Liver (tissue), 8 donors: ENCODE measurements at regions not wholly inside any gene's neighbourhood (a gene's known extent, or its start where the extent isn't known, plus 50 kb on each side); places are given as distances from the start of the nearest gene placed in this dataset.

ENCODE experiments used
- DNase-seq: peaks from one replicate; pipeline ENCODE4 v3.0.0-alpha.2; 2017; ENCODE audit warnings: low spot score
- H3K27ac ChIP-seq, 2 donors: one replicate each; pipeline ENCODE4 v1.7.0; 2013; ENCODE audit warnings: inconsistent platforms in 2 of 2, low read length in 2 of 2, control low read depth in 1 of 2, low read depth in 1 of 2, mild to moderate bottlenecking in 1 of 2
- H3K27me3 ChIP-seq, 4 donors: one replicate each; pipeline versions ENCODE4 v1.6.1 to v1.7.0; 2013; ENCODE audit warnings: low read length in 3 of 4, inconsistent platforms in 1 of 4, mild to moderate bottlenecking in 1 of 4, moderate library complexity in 1 of 4; ENCODE audit not compliant: control insufficient read depth in 4 of 4, insufficient read depth in 4 of 4
- H3K36me3 ChIP-seq, 4 donors: one replicate each; pipeline versions ENCODE4 v1.6.1 to v1.7.0; 2013; ENCODE audit warnings: low read length in 3 of 4, mild to moderate bottlenecking in 3 of 4, low read depth in 1 of 4, moderate library complexity in 1 of 4; ENCODE audit not compliant: control insufficient read depth in 4 of 4, insufficient read depth in 3 of 4
- H3K4me1 ChIP-seq, 4 donors: one replicate each; pipeline versions ENCODE4 v1.6.1 to v1.7.0; 2013; ENCODE audit warnings: low read length in 3 of 4, mild to moderate bottlenecking in 3 of 4, moderate library complexity in 1 of 4; ENCODE audit not compliant: control insufficient read depth in 4 of 4, insufficient read depth in 4 of 4
- H3K4me3 ChIP-seq, 3 donors: one replicate each; pipeline versions ENCODE4 v1.6.1 to v1.7.0; 2013; ENCODE audit warnings: low read length in 3 of 3, control low read depth in 1 of 3, low read depth in 1 of 3, mild to moderate bottlenecking in 1 of 3
- H3K9ac ChIP-seq, 2 donors: one replicate each; pipeline ENCODE4 v1.7.0; 2013; ENCODE audit warnings: low read length in 2 of 2, mild to moderate bottlenecking in 2 of 2, moderate library complexity in 2 of 2, control low read depth in 1 of 2, low read depth in 1 of 2
- H3K9me3 ChIP-seq, 4 donors: one replicate each; pipeline versions ENCODE4 v1.6.1 to v1.7.0; 2013; ENCODE audit warnings: low read length in 3 of 4; ENCODE audit not compliant: control insufficient read depth in 4 of 4
- EGR1 ChIP-seq, 2 donors: IDR thresholded peaks; 2 replicates each; pipeline ENCODE4 v1.6.1; 2016 to 2018; ENCODE audit warnings: antibody characterized with exemption in 2 of 2, low read depth in 2 of 2
- FOXA1 ChIP-seq: IDR thresholded peaks from 2 replicates; pipeline ENCODE4 v1.6.1; 2016; ENCODE audit warnings: antibody characterized with exemption
- FOXA2 ChIP-seq: IDR thresholded peaks from 2 replicates; pipeline ENCODE4 v1.6.1; 2016; ENCODE audit warnings: antibody characterized with exemption
- GABPA ChIP-seq, 2 donors: IDR thresholded peaks in 1 of 2; conservative IDR thresholded peaks in 1 of 2; 2 replicates each; pipeline ENCODE4 v1.6.1; 2016; ENCODE audit warnings: antibody characterized with exemption in 2 of 2, mild to moderate bottlenecking in 1 of 2, moderate library complexity in 1 of 2
- HNF4A ChIP-seq, 2 donors: conservative IDR thresholded peaks; 2 replicates each; pipeline ENCODE4 v1.6.1; 2016; ENCODE audit warnings: antibody characterized with exemption in 2 of 2, mild to moderate bottlenecking in 2 of 2
- HNF4G ChIP-seq: IDR thresholded peaks from 2 replicates; pipeline ENCODE4 v1.6.1; 2016; ENCODE audit warnings: antibody characterized with exemption
- JUND ChIP-seq, 2 donors: IDR thresholded peaks; 2 replicates each; pipeline ENCODE4 v1.6.1; 2016; ENCODE audit warnings: antibody characterized with exemption in 2 of 2
- NR2F2 ChIP-seq: IDR thresholded peaks from 2 replicates; pipeline ENCODE4 v1.6.1; 2016; ENCODE audit warnings: antibody characterized with exemption
- RAD21 ChIP-seq, 2 donors: IDR thresholded peaks; 2 replicates each; pipeline ENCODE4 v1.6.1; 2016; ENCODE audit warnings: antibody characterized with exemption in 2 of 2, mild to moderate bottlenecking in 2 of 2
- RXRA ChIP-seq, 2 donors: IDR thresholded peaks; 2 replicates each; pipeline ENCODE4 v1.6.1; 2017 to 2018; ENCODE audit warnings: antibody characterized with exemption in 2 of 2, mild to moderate bottlenecking in 1 of 2
- SP1 ChIP-seq: IDR thresholded peaks from 2 replicates; pipeline ENCODE4 v1.6.1; 2018; ENCODE audit warnings: antibody characterized with exemption, mild to moderate bottlenecking
- TAF1 ChIP-seq: conservative IDR thresholded peaks from 2 replicates; pipeline ENCODE4 v1.6.1; 2016; ENCODE audit warnings: antibody characterized with exemption, mild to moderate bottlenecking
- YY1 ChIP-seq: IDR thresholded peaks from 2 replicates; pipeline ENCODE4 v1.6.1; 2016; ENCODE audit warnings: antibody characterized with exemption, mild to moderate bottlenecking
- WGBS: extraction: QIAGEN DNeasy Blood & Tissue Kit; methylation state at CpG from one replicate; pipeline ENCODE4 v1.1.7; 2013; 5-methylcytosine and 5-hydroxymethylcytosine counted together
- TF ChIP-seq, protein P1 (sequence below): IDR thresholded peaks from 2 replicates; pipeline ENCODE4 v1.6.1; 2016; ENCODE audit warnings: antibody characterized with exemption
- TF ChIP-seq, protein P2 (sequence below): IDR thresholded peaks from 2 replicates; pipeline ENCODE4 v1.6.1; 2016; ENCODE audit warnings: antibody characterized with exemption
- TF ChIP-seq, protein P3 (sequence below): fragments of 150-350 bp; IDR thresholded peaks from 2 replicates; pipeline ENCODE4 v1.5.1; 2017; ENCODE audit warnings: improper control_type of control experiment, low read depth, low read length; ENCODE audit not compliant: missing input control
- TF ChIP-seq, protein P4 (sequence below): IDR thresholded peaks from 2 replicates; pipeline ENCODE4 v1.6.1; 2016; ENCODE audit warnings: antibody characterized with exemption
- TF ChIP-seq, protein P5 (sequence below): IDR thresholded peaks from 2 replicates; pipeline ENCODE4 v1.6.1; 2016; ENCODE audit warnings: antibody characterized with exemption, mild to moderate bottlenecking
- donor health status: healthy.
- donor health status: healthy.
- donor health status: healthy.
- donor health status: healthy.
- donor health status: healthy.

DNA sequence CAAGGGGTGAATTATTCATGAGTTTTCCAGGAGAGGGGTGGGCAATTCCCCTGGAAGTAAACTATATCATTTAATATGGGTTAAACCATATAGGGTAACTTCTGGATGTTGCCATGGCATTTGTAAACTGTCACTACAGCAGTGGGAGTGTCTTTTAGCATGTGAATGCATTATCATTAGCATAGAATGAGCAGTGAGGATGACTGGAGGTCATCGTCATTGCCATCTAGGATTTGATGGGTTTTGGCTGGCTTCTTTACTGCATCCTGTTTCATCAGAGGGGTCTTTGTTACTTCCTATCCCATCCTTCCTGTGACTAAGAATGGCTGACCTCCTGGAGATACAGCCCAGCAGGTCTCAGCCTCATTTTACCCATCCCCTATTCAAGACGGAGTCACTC, 139.5 kb upstream of the PRKCQ start:
- Histone ChIP-seq H3K27me3 (peaks cover 0 to 7% (median 0%) of the 10 kb centered on the region in 4 donors), H3K4me1 (no peaks in the 10 kb centered on the region), H3K9me3 (no peaks in the 10 kb centered on the region), H3K9ac (no peak overlapping the region), H3K27ac (no peak overlapping the region), H3K4me3 (no peak overlapping the region), H3K36me3 (no peaks in the 10 kb centered on the region)
- WGBS: 84% methylated on average over 2 of the region's 2 CpGs
- TF ChIP-seq, protein P1, sequence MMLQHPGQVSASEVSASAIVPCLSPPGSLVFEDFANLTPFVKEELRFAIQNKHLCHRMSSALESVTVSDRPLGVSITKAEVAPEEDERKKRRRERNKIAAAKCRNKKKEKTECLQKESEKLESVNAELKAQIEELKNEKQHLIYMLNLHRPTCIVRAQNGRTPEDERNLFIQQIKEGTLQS: no peak
- TF ChIP-seq RXRA (IDR thresholded peaks at IDR 0.05): no peak
- TF ChIP-seq SP1: no peak
- TF ChIP-seq, protein P2, sequence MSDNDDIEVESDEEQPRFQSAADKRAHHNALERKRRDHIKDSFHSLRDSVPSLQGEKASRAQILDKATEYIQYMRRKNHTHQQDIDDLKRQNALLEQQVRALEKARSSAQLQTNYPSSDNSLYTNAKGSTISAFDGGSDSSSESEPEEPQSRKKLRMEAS: no peak
- TF ChIP-seq FOXA1: no peak
- no peak for TF ChIP-seq HNF4G
- TF ChIP-seq, protein P3, sequence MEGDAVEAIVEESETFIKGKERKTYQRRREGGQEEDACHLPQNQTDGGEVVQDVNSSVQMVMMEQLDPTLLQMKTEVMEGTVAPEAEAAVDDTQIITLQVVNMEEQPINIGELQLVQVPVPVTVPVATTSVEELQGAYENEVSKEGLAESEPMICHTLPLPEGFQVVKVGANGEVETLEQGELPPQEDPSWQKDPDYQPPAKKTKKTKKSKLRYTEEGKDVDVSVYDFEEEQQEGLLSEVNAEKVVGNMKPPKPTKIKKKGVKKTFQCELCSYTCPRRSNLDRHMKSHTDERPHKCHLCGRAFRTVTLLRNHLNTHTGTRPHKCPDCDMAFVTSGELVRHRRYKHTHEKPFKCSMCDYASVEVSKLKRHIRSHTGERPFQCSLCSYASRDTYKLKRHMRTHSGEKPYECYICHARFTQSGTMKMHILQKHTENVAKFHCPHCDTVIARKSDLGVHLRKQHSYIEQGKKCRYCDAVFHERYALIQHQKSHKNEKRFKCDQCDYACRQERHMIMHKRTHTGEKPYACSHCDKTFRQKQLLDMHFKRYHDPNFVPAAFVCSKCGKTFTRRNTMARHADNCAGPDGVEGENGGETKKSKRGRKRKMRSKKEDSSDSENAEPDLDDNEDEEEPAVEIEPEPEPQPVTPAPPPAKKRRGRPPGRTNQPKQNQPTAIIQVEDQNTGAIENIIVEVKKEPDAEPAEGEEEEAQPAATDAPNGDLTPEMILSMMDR: no peak
- TF ChIP-seq RAD21 (IDR thresholded peaks at IDR 0.05): no peak
- no peak for TF ChIP-seq JUND (IDR thresholded peaks at IDR 0.05)
- TF ChIP-seq, protein P4, sequence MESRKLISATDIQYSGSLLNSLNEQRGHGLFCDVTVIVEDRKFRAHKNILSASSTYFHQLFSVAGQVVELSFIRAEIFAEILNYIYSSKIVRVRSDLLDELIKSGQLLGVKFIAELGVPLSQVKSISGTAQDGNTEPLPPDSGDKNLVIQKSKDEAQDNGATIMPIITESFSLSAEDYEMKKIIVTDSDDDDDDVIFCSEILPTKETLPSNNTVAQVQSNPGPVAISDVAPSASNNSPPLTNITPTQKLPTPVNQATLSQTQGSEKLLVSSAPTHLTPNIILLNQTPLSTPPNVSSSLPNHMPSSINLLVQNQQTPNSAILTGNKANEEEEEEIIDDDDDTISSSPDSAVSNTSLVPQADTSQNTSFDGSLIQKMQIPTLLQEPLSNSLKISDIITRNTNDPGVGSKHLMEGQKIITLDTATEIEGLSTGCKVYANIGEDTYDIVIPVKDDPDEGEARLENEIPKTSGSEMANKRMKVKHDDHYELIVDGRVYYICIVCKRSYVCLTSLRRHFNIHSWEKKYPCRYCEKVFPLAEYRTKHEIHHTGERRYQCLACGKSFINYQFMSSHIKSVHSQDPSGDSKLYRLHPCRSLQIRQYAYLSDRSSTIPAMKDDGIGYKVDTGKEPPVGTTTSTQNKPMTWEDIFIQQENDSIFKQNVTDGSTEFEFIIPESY: no peak
- TF ChIP-seq YY1: no peak
- no peak for TF ChIP-seq EGR1 (IDR thresholded peaks at IDR 0.05; ENCODE audit: low read depth in 2 of 2)
- TF ChIP-seq FOXA2: no peak
- TF ChIP-seq NR2F2: no peak
- TF ChIP-seq TAF1: no peak
- no peak for DNase-seq

DNA sequence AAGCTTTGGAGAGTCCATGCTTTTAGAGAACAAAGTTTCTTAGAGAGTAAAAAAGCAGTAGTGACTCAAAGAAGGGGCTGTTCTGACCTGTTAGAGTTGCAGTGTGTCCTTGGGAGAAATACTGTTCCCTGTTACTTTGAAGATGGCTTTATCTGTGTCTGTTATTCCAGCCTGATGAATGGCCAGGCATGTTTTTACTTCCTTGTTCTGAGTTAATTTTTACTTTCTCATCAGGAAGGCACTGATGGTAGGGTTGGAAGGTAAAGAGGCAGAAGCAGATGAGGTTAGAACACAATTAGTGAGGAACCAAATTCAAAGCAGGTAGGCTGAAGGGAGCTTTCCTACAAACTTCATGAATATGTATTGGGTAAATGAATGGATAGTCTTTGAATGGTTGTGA, 138.5 kb upstream of the PRKCQ start:
- TF ChIP-seq, protein P4: no peak
- TF ChIP-seq SP1: no peak
- TF ChIP-seq RAD21 (IDR thresholded peaks at IDR 0.05): no peak
- TF ChIP-seq, protein P1: no peak
- no peak for TF ChIP-seq TAF1
- no peak for TF ChIP-seq HNF4A (conservative IDR thresholded peaks at IDR 0.05)
- TF ChIP-seq NR2F2: no peak
- TF ChIP-seq FOXA2: no peak
- TF ChIP-seq, protein P3: no peak
- TF ChIP-seq HNF4G: no peak
- TF ChIP-seq YY1: no peak
- no peak for TF ChIP-seq GABPA (IDR thresholded peaks at IDR 0.05 in 1 of 2, conservative IDR thresholded peaks at IDR 0.05 in 1 of 2)
- no peak for TF ChIP-seq EGR1 (IDR thresholded peaks at IDR 0.05; ENCODE audit: low read depth in 2 of 2)
- TF ChIP-seq, protein P5, sequence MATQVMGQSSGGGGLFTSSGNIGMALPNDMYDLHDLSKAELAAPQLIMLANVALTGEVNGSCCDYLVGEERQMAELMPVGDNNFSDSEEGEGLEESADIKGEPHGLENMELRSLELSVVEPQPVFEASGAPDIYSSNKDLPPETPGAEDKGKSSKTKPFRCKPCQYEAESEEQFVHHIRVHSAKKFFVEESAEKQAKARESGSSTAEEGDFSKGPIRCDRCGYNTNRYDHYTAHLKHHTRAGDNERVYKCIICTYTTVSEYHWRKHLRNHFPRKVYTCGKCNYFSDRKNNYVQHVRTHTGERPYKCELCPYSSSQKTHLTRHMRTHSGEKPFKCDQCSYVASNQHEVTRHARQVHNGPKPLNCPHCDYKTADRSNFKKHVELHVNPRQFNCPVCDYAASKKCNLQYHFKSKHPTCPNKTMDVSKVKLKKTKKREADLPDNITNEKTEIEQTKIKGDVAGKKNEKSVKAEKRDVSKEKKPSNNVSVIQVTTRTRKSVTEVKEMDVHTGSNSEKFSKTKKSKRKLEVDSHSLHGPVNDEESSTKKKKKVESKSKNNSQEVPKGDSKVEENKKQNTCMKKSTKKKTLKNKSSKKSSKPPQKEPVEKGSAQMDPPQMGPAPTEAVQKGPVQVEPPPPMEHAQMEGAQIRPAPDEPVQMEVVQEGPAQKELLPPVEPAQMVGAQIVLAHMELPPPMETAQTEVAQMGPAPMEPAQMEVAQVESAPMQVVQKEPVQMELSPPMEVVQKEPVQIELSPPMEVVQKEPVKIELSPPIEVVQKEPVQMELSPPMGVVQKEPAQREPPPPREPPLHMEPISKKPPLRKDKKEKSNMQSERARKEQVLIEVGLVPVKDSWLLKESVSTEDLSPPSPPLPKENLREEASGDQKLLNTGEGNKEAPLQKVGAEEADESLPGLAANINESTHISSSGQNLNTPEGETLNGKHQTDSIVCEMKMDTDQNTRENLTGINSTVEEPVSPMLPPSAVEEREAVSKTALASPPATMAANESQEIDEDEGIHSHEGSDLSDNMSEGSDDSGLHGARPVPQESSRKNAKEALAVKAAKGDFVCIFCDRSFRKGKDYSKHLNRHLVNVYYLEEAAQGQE: no peak
- no peak for TF ChIP-seq JUND (IDR thresholded peaks at IDR 0.05)
- no peak for TF ChIP-seq FOXA1
- TF ChIP-seq, protein P2: no peak
- H3K9ac ChIP-seq: no peak overlapping the region
- no peaks in the 10 kb centered on the region for H3K9me3 ChIP-seq
- no peaks in the 10 kb centered on the region for H3K36me3 ChIP-seq
- H3K27me3 ChIP-seq: peaks cover 0 to 4% (median 0%) of the 10 kb centered on the region in 4 donors
- H3K4me3 ChIP-seq: no peak overlapping the region
- H3K27ac ChIP-seq: no peak overlapping the region
- no peaks in the 10 kb centered on the region for H3K4me1 ChIP-seq
- DNase-seq: no peak
